ENCODE measurements at regions not wholly inside any gene's neighbourhood (a gene's known extent, or its start where the extent isn't known, plus 50 kb on each side); places are given as distances from the start of the nearest gene placed in this dataset.

GRCh38 chr5:92956886-92957285, 624.1 kb downstream of the NR2F1-AS1 start:
- ChIA-PET CTCF (no interaction called here), POLR2A (no interaction called here)
- H3K4me1 ChIP-seq (ENCODE audit: control insufficient read depth, insufficient read depth, low read length) = no peaks in the 10 kb centered on the region
- intact Hi-C loops (cut with micrococcal nuclease; ENCODE audit: unreplicated experiment) (no loop called here), in situ Hi-C loops (cut with HindIII; ENCODE audit: low pct_unique_long_range_greater_than_20kb, low sequenced_read_pairs) (no loop called here)
- no peak for TF ChIP-seq CTCF (IDR thresholded peaks at IDR 0.05)
- TF ChIP-seq REST (IDR thresholded peaks at IDR 0.05; ENCODE audit: insufficient read depth in 1 of 2, low read depth in 2 of 2, low read length in 1 of 2) = no peak
- TF ChIP-seq POLR2AphosphoS5 (IDR thresholded peaks at IDR 0.05; ENCODE audit: low read depth, low read length) = no peak
- TF ChIP-seq TCF7L2 (IDR thresholded peaks at IDR 0.05; ENCODE audit: low read depth, low read length) = no peak
- TF ChIP-seq SIN3A (IDR thresholded peaks at IDR 0.05; ENCODE audit: borderline replicate concordance, insufficient read depth, low read depth, low read length) = no peak
- no TSS peak for BruUV-seq (replicated peaks)
- DNase-seq (ENCODE audit: low read depth, low spot score) = no peak
- no peaks in the 10 kb centered on the region for H3K27me3 ChIP-seq (ENCODE audit: control insufficient read depth, insufficient read depth, low read length)
- H3K36me3 ChIP-seq (ENCODE audit: control insufficient read depth, insufficient read depth, low read length) = no peaks in the 10 kb centered on the region
- peaks cover 9% of the 10 kb centered on the region; the same call in 1 of the 2 replicates for H3K9me3 ChIP-seq (ENCODE audit: control insufficient read depth, insufficient read depth, low read depth, low read length)
- no peak overlapping the region; the same call in 1 of the 2 replicates for H3K27ac ChIP-seq (ENCODE audit: low read length)
- no peak overlapping the region for H3K4me3 ChIP-seq (ENCODE audit: low read depth in 2 of 2, low read length in 2 of 2)
- no peak for ATAC-seq

- BruUV-seq (replicated peaks) = no TSS peak
- DNase-seq (ENCODE audit: low read depth, low spot score) (no peak), ATAC-seq (no peak)
- no peaks in the 10 kb centered on the region for H3K27me3 ChIP-seq (ENCODE audit: control insufficient read depth, insufficient read depth, low read length)
- TF ChIP-seq REST (IDR thresholded peaks at IDR 0.05; ENCODE audit: insufficient read depth in 1 of 2, low read depth in 2 of 2, low read length in 1 of 2) (no peak), POLR2AphosphoS5 (IDR thresholded peaks at IDR 0.05; ENCODE audit: low read depth, low read length) (no peak), CTCF (IDR thresholded peaks at IDR 0.05) (no peak), SIN3A (IDR thresholded peaks at IDR 0.05; ENCODE audit: borderline replicate concordance, insufficient read depth, low read depth, low read length) (no peak), TCF7L2 (IDR thresholded peaks at IDR 0.05; ENCODE audit: low read depth, low read length) (no peak)
- intact Hi-C loops (cut with micrococcal nuclease; ENCODE audit: unreplicated experiment) (no loop called here), in situ Hi-C loops (cut with HindIII; ENCODE audit: low pct_unique_long_range_greater_than_20kb, low sequenced_read_pairs) (no loop called here)
- CTCF ChIA-PET = no interaction called here
- H3K27ac ChIP-seq (ENCODE audit: low read length) = no peak overlapping the region
- no peaks in the 10 kb centered on the region for H3K4me1 ChIP-seq (ENCODE audit: control insufficient read depth, insufficient read depth, low read length)
- POLR2A ChIA-PET = no interaction called here
- H3K4me3 ChIP-seq (ENCODE audit: low read depth in 2 of 2, low read length in 2 of 2) = no peak overlapping the region
- H3K9me3 ChIP-seq (ENCODE audit: control insufficient read depth, insufficient read depth, low read depth, low read length) = peaks cover 39% of the 10 kb centered on the region; the same call in 1 of the 2 replicates
- H3K36me3 ChIP-seq (ENCODE audit: control insufficient read depth, insufficient read depth, low read length) = no peaks in the 10 kb centered on the region
These were observed 628.8 kb downstream of the NR2F1-AS1 start for GRCh38 chr5:92952243-92952642.
